KBM-7 (cell line): ENCODE measurements at regions not wholly inside any gene's neighbourhood (a gene's known extent, or its start where the extent isn't known, plus 50 kb on each side); places are given as distances from the start of the nearest gene placed in this dataset.
"Not testable (repeated sequence)": the region's sequence is repeated elsewhere in the genome, so short reads cannot be mapped to it uniquely, and the experiment has no call there.

Experiments used
- DNase-seq: peaks from one replicate; pipeline ENCODE4 v3.0.0-alpha.2; 2015
- in situ Hi-C: fragments of 300-500 bp; cut with MboI; formaldehyde crosslinking; loops from 2 replicates; pipeline ENCODE4 v1.14.3; 2020; ENCODE audit warnings: low sequenced_read_pairs, low pct_unique_long_range_greater_than_20kb, mixed read lengths

DNA sequence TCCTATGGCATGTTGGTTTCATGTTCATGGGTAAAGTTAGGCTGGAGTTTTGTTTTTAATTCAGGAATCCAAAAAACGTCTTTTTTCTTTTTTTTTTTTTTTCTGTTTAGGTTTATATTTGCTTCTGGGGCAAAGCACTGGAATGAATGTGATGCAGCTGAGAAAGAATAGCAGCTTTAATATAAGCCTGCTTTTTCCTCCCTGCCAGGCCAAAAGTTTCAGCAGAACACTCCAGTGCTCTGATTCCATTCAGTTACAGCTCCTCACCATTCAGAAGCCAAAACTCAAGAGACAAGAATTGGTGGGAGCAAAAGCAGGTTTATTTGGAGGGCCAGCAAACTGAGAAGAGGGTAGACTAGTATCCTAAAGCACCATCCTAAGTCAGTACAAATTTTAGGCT is 102.7 kb upstream of the PELI1 start:
- in situ Hi-C loops = no loop called here
- no peak for DNase-seq

DNA sequence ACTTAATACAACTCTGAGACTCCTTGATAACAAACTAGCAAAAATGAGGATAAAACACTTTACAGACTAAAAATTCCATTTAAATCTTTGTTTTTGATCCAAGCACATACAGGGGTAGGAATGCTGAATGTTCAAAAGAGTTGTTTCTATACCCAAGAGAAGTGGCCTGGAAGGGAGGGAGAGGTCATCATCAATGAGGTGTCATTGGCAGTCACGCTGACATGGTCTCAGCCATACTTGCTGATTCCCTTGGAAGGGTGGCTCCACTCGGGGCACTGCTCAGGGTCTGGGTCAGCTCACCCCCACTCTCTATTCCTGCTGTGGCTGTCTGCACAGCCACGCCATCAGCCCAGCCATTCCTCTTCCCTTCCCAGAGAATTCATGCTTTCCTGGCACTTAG is 105.2 kb upstream of the PELI1 start:
- in situ Hi-C loops = no loop called here
- DNase-seq = no peak

DNA sequence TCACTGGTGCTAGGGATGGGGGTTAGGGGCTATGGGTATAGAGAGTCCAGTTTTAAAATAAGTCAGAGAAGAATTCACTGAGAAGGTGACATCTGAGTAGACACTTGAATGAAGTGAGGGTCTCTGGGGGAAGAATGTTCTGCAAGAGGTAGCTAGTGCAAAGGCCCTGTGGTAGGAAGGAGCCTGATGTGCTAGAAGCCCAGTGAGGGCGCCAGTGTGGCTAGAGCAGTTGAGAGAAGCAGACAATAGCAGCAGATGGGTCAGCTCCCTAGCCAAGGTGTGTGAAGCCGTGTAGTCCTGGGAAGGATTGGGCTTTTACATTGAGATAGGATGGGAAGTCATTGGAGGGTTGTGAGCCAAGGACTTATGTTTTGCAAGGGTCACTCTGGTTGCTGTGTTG is 105.8 kb upstream of the PELI1 start:
- no peak for DNase-seq
- in situ Hi-C loops = no loop called here

GRCh38 chr2:64250751-64251423 is 106.7 kb upstream of the PELI1 start:
- in situ Hi-C loops = no loop called here
- DNase-seq = no peak

- DNase-seq = no peak
- in situ Hi-C loops = no loop called here
Observed at GRCh38 chr2:64251497-64252250, 107.5 kb upstream of the PELI1 start.

GRCh38 chr2:64252251-64252978 is 108.2 kb upstream of the PELI1 start:
- DNase-seq, in situ Hi-C loops: not testable (repeated sequence)

- DNase-seq, in situ Hi-C loops: not testable (repeated sequence)
Observed at GRCh38 chr2:64253421-64253820, 109.2 kb upstream of the PELI1 start.

- no peak for DNase-seq
- in situ Hi-C loops = no loop called here
Observed at GRCh38 chr2:64258566-64258965, 114.3 kb upstream of the PELI1 start.

DNA sequence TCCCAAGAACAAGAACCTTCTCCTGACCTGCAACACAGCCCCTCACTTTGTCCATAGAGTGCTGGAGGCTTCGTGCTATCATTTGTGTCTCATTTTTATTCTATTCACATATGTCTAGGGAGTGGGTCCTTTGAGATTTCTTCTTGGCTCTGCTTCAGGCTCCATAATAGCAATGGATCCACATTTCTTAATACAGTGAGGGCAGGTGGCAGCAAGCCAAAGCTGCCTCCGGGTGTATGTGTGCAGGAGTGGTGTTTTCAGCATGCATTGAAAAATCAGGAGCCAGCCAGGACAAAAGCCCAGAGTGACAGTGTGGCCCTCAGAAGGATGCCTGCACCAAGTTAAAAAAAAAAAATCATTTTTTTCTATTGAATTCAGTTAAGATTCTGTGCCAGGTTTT is 115.1 kb upstream of the PELI1 start:
- in situ Hi-C loops = no loop called here
- DNase-seq = no peak

DNA sequence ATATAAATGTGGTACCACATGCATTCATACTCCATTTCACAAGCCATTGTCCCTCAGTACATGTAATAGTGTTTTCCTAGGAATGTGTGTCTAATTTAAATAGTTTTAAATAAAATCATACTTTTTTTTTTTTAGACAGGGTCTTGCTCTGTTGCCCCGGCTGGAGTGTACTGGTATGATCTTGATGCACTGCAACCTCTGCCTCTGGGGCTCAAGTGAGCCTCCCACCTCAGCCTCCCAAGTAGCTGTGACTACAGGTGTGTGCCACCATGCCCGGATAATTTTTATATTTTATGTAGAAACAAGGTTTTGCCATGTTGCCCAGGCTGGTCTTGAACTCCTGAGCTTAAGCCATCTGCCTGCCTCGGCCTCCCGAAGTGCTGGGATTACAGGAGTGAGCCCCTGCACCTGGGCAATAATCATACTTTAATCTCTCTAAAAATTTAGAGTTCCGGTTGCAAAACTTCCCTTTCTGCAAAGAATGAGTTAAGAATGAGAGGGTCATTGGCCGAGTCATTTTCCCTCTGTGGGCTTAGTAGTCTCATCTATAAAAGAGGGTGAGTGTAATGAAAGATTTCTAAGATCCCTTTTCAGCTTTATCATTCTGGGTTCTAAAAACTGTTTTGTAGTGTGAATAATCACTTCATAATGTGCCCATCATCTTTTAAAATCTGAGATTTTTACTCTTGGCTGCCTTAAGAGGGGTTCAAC is 116.0 kb upstream of the PELI1 start:
- in situ Hi-C loops = no loop called here
- DNase-seq = no peak

GRCh38 chr2:64260817-64261216 is 116.6 kb upstream of the PELI1 start:
- DNase-seq = peak; percentile 89
- in situ Hi-C loops = no loop called here

DNA sequence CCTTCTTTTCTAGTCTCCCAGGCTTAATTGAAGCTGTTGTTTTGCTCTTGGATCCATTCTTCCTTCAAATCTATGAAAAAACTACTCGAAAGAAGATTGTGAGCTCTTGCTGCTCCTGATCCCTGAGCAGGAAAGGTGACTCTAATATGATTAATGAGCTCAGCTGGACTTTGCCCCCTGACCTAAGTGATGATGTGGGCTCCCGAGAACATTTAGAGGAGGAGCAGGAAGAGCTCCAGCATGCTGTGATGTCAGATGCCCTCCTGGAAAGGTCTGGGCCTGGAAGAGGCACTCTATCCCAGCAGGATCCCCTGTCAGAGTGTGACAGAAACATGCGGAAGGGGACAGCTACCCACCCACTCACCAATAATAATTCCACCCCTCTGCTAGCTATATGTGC is 117.9 kb upstream of the PELI1 start:
- in situ Hi-C loops = no loop called here
- no peak for DNase-seq

DNA sequence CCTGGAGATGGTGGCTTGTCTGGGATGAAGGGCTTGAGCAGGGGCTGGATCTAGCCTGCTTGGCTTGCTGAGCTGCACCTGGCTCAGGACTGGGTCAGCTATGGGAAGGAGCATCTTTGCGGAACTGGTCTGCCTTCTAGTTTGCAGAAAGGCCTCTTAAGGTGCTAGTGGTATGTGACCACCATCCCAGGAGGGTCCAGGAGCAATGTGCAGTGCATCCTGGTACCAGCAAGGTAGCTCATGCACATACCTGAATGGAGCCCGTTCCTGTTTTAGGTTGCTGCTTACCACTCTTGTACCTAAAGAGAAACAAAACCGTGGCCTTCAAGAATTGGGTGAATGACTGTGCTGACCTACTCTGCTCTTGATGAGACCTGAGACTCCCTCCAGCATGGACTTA is 118.6 kb upstream of the PELI1 start:
- DNase-seq = no peak

DNA sequence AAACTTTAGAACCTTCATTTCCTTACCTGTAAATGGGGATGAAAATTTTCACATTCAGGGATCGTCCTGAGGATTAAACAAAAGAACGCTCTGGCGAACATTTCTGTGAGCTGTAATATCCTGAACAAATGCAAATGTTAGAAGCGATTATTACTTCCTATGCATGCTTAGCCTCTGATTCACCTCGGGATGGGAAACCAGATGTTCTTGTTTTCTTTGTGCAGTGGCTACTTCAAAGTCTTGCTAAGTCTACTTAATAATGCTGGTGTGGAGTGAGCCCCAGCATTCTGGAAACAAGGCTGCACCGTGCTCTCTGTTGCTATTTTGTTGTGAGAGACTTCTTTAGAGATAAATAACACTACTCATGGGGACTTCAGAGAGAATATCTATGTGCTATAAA is 119.1 kb upstream of the PELI1 start:
- DNase-seq = no peak
- in situ Hi-C loops = no loop called here

More for the DNA sequence above, 118.6 kb upstream of the PELI1 start:
- in situ Hi-C loops = no loop called here

- DNase-seq = no peak
- in situ Hi-C loops = no loop called here
Observed at GRCh38 chr2:64267699-64268098, 123.5 kb upstream of the PELI1 start.

- in situ Hi-C loops = no loop called here
- no peak for DNase-seq
Observed at GRCh38 chr2:64268330-64269048, 124.3 kb upstream of the PELI1 start.

GRCh38 chr2:64273524-64274398 is 129.5 kb upstream of the PELI1 start:
- in situ Hi-C loops = no loop called here
- DNase-seq = peak; percentile 85
